Activated T-helper 1 cell treated with anti-CD3 and anti-CD28 coated beads, Interleukin-2, amount 50 U/mL, for 16 hours (primary cell): ENCODE measurements at regions not wholly inside any gene's neighbourhood (a gene's known extent, or its start where the extent isn't known, plus 50 kb on each side); places are given as distances from the start of the nearest gene placed in this dataset.
"Not testable (repeated sequence)": the region's sequence is repeated elsewhere in the genome, so short reads cannot be mapped to it uniquely, and the experiment has no call there.

ENCODE experiments used
- DNase-seq, 2 donors: peaks; one replicate each; pipeline ENCODE4 v3.0.0-alpha.2; 2020; ENCODE audit warnings: low read depth in 1 of 2, low spot score in 1 of 2

- no peak for DNase-seq
Observed at GRCh38 chr10:81216949-81217348, 658.0 kb upstream of the NRG3 start.

GRCh38 chr10:81218307-81218706 lies 656.7 kb upstream of the NRG3 start:
- DNase-seq = no peak

GRCh38 chr10:81219758-81220157 lies 655.2 kb upstream of the NRG3 start:
- no peak for DNase-seq

- no peak for DNase-seq
Observed at GRCh38 chr10:81248886-81249285, 626.1 kb upstream of the NRG3 start.

GRCh38 chr10:81251457-81252115 lies 623.4 kb upstream of the NRG3 start:
- no peak for DNase-seq

GRCh38 chr10:81264991-81265390 lies 610.0 kb upstream of the NRG3 start:
- not testable (repeated sequence) for DNase-seq

- no peak for DNase-seq
Observed at GRCh38 chr10:81270051-81270450, 604.9 kb upstream of the NRG3 start.

- no peak for DNase-seq
Observed at GRCh38 chr10:81280497-81281479, 594.2 kb upstream of the NRG3 start.

- DNase-seq = no peak
Observed at GRCh38 chr10:81288544-81288943, 586.5 kb upstream of the NRG3 start.

- DNase-seq = no peak
Observed at GRCh38 chr10:81297292-81297691, 577.7 kb upstream of the NRG3 start.

- no peak for DNase-seq
Observed at GRCh38 chr10:81303656-81304055, 571.3 kb upstream of the NRG3 start.

- no peak for DNase-seq
Observed at GRCh38 chr10:81306971-81307782, 567.8 kb upstream of the NRG3 start.

- DNase-seq = no peak
Observed at GRCh38 chr10:81309041-81309552, 565.9 kb upstream of the NRG3 start.

GRCh38 chr10:81314471-81314870 lies 560.5 kb upstream of the NRG3 start:
- DNase-seq = no peak

- no peak for DNase-seq
Observed at GRCh38 chr10:81315026-81315425, 560.0 kb upstream of the NRG3 start.

GRCh38 chr10:81348003-81348402 lies 527.0 kb upstream of the NRG3 start:
- no peak for DNase-seq

GRCh38 chr10:81367132-81367531 lies 507.9 kb upstream of the NRG3 start:
- DNase-seq = no peak

- DNase-seq = no peak
Observed at GRCh38 chr10:81386817-81387216, 488.2 kb upstream of the NRG3 start.

- no peak for DNase-seq
Observed at GRCh38 chr10:81403451-81403850, 471.5 kb upstream of the NRG3 start.

- DNase-seq = no peak
Observed at GRCh38 chr10:81405399-81405798, 469.6 kb upstream of the NRG3 start.

- no peak for DNase-seq
Observed at GRCh38 chr10:81414038-81414437, 461.0 kb upstream of the NRG3 start.
